HEK293 (cell line): ENCODE measurements at regions not wholly inside any gene's neighbourhood (a gene's known extent, or its start where the extent isn't known, plus 50 kb on each side); places are given as distances from the start of the nearest gene placed in this dataset.

Experiments
- CTCF ChIA-PET: fragments of 350-600 bp; formaldehyde crosslinking; extraction: SDS; loops from one replicate; lab custom pipeline; 2021; ENCODE audit warnings: antibody characterized with exemption; lab: Yijun Ruan, JAX
- POLR2A ChIA-PET: fragments of 300-600 bp; formaldehyde crosslinking; extraction: SDS; loops from one replicate; lab custom pipeline; 2020; ENCODE audit warnings: antibody characterized with exemption, inconsistent platforms; lab: Yijun Ruan, JAX
- H3K27ac ChIP-seq: fragments of 200-500 bp; sonication (Bioruptor generic); 2 replicates; pipeline ENCODE4 v1.5.1; 2014; ENCODE audit warnings: low read depth, low read length, control low read depth, inconsistent platforms; ENCODE audit errors: extremely low read depth
- H3K36me3 ChIP-seq, 2 experiments: fragments of 200-500 bp in 1 of 2; sonication (Bioruptor generic) in 1 of 2; 1 replicate in 1 of 2; 2 replicates in 1 of 2; pipeline ENCODE4 v1.5.1; 2014 to 2017; ENCODE audit warnings: inconsistent platforms in 2 of 2, low read length in 2 of 2; ENCODE audit not compliant: control insufficient read depth in 2 of 2, insufficient read depth in 1 of 2
- H3K4me1 ChIP-seq: fragments of 200-500 bp; sonication (Bioruptor generic); 2 replicates; pipeline ENCODE4 v1.5.1; 2014; ENCODE audit warnings: mild to moderate bottlenecking, low read length, inconsistent platforms; ENCODE audit not compliant: control insufficient read depth, insufficient read depth
- H3K4me3 ChIP-seq: 2 replicates; pipeline ENCODE4 v1.5.1; 2011; ENCODE audit warnings: low read depth, mild to moderate bottlenecking, control low read depth, low read length, moderate library complexity
- H3K9me3 ChIP-seq: fragments of 200-500 bp; sonication (Bioruptor generic); 2 replicates; pipeline ENCODE4 v1.5.1; 2014; ENCODE audit warnings: low read depth, low read length, inconsistent platforms; ENCODE audit not compliant: control insufficient read depth, insufficient read depth
- GLIS1 ChIP-seq: fragments of 450-650 bp; formaldehyde crosslinking; IDR thresholded peaks from 2 replicates; pipeline ENCODE4 v1.5.1; 2016; ENCODE audit warnings: missing biosample characterization, missing genetic modification characterization
- HOXC10 ChIP-seq: sonication (generic); formaldehyde crosslinking; IDR thresholded peaks from 2 replicates; pipeline ENCODE4 v1.8.1; 2023; ENCODE audit warnings: mild to moderate bottlenecking, missing genetic modification reagents
- KLF7 ChIP-seq: fragments of 450-650 bp; formaldehyde crosslinking; IDR thresholded peaks from 2 replicates; pipeline ENCODE4 v1.5.1; 2016; ENCODE audit warnings: missing biosample characterization, missing genetic modification characterization, borderline replicate concordance
- OVOL3 ChIP-seq: fragments of 450-650 bp; formaldehyde crosslinking; IDR thresholded peaks from 2 replicates; pipeline ENCODE4 v1.5.1; 2016; ENCODE audit warnings: missing biosample characterization, missing genetic modification characterization
- SP7 ChIP-seq: fragments of 450-650 bp; formaldehyde crosslinking; IDR thresholded peaks from 2 replicates; pipeline ENCODE4 v1.5.1; 2016; ENCODE audit warnings: missing biosample characterization, missing genetic modification characterization
- ZNF157 ChIP-seq: fragments of 450-650 bp; formaldehyde crosslinking; IDR thresholded peaks from 2 replicates; pipeline ENCODE4 v1.5.1; 2016; ENCODE audit warnings: missing biosample characterization, missing genetic modification characterization
- ZNF266 ChIP-seq: fragments of 450-650 bp; formaldehyde crosslinking; IDR thresholded peaks from 2 replicates; pipeline ENCODE4 v1.5.1; 2016; ENCODE audit warnings: missing biosample characterization, missing genetic modification characterization, low read depth
- ZNF335 ChIP-seq: fragments of 450-650 bp; formaldehyde crosslinking; conservative IDR thresholded peaks from 2 replicates; pipeline ENCODE4 v1.5.1; 2016; ENCODE audit warnings: missing biosample characterization, missing genetic modification characterization
- ZNF341 ChIP-seq: fragments of 450-650 bp; formaldehyde crosslinking; IDR thresholded peaks from 2 replicates; pipeline ENCODE4; 2016; ENCODE audit warnings: low read depth, missing biosample characterization, missing genetic modification characterization
- ZNF354C ChIP-seq: fragments of 450-650 bp; formaldehyde crosslinking; IDR thresholded peaks from 2 replicates; pipeline ENCODE4 v1.5.1; 2016; ENCODE audit warnings: missing biosample characterization, missing genetic modification characterization, low read depth, borderline replicate concordance
- ZNF596 ChIP-seq: fragments of 450-650 bp; IDR thresholded peaks from 2 replicates; pipeline ENCODE4 v1.5.0; 2018; ENCODE audit warnings: missing biosample characterization, mild to moderate bottlenecking, missing genetic modification characterization, moderate library complexity
- ZNF791 ChIP-seq: fragments of 450-650 bp; formaldehyde crosslinking; IDR thresholded peaks from 2 replicates; pipeline ENCODE4 v1.5.1; 2016; ENCODE audit warnings: missing biosample characterization, missing genetic modification characterization
- ZSCAN16 ChIP-seq: fragments of 450-650 bp; formaldehyde crosslinking; IDR thresholded peaks from 2 replicates; pipeline ENCODE4 v1.5.1; 2016; ENCODE audit warnings: missing biosample characterization, missing genetic modification characterization
- TF ChIP-seq, protein P1 (sequence below): fragments of 450-650 bp; formaldehyde crosslinking; IDR thresholded peaks from 2 replicates; pipeline ENCODE4 v1.5.1; 2016; ENCODE audit warnings: missing biosample characterization, missing genetic modification characterization
- TF ChIP-seq, protein P2 (sequence below): fragments of 450-650 bp; formaldehyde crosslinking; IDR thresholded peaks from 2 replicates; pipeline ENCODE4 v1.5.1; 2017; ENCODE audit warnings: missing biosample characterization, missing genetic modification characterization
- TF ChIP-seq, protein P3 (sequence below): fragments of 450-650 bp; formaldehyde crosslinking; IDR thresholded peaks from 2 replicates; pipeline ENCODE4 v1.5.1; 2016; ENCODE audit warnings: missing biosample characterization, missing genetic modification characterization
- TF ChIP-seq, protein P4 (sequence below): fragments of 450-650 bp; formaldehyde crosslinking; IDR thresholded peaks from 2 replicates; pipeline ENCODE4 v1.5.1; 2016; ENCODE audit warnings: missing biosample characterization, missing genetic modification characterization

DNA sequence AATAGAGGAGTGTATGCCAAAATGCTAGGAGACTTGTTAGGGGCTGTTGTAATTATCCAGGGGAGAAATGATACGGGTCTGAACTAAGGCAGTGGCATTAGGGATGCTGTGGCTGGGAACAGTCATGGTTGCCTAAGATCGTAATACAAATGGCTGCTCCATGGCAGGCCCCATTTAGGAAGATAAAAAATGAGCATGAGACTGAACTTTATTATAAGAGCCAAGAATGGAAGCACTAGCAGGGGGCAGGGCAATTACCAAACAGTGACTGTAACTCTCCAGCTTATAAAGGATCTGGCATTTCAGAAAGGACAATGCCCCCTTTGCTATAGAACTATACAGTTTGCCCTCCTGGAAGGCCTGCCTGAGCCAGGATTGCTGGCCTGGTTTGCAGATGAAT, 503.3 kb upstream of the CDH5 start:
- Histone ChIP-seq H3K9me3 (no peaks in the 10 kb centered on the region), H3K36me3 (no peaks in the 10 kb centered on the region), H3K27ac (no peak overlapping the region), H3K4me3 (no peak overlapping the region)
- POLR2A ChIA-PET: no interaction called here
- no peak for TF ChIP-seq HOXC10 (CRISPR knock-in tag)
- no peak for TF ChIP-seq ZNF341 (tag by site-specific recombination)
- no peak for TF ChIP-seq SP7
- TF ChIP-seq ZNF791: no peak
- no peak for TF ChIP-seq ZNF335 (tag by site-specific recombination)
- TF ChIP-seq OVOL3 (tag by site-specific recombination): no peak
- TF ChIP-seq, protein P1, sequence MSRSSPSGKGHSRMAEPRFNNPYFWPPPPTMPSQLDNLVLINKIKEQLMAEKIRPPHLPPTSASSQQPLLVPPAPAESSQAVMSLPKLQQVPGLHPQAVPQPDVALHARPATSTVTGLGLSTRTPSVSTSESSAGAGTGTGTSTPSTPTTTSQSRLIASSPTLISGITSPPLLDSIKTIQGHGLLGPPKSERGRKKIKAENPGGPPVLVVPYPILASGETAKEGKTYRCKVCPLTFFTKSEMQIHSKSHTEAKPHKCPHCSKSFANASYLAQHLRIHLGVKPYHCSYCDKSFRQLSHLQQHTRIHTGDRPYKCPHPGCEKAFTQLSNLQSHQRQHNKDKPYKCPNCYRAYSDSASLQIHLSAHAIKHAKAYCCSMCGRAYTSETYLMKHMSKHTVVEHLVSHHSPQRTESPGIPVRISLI (tag by site-specific recombination): no peak
- TF ChIP-seq ZNF354C (tag by site-specific recombination): no peak
- TF ChIP-seq GLIS1: no peak
- TF ChIP-seq ZNF266 (tag by site-specific recombination): no peak
- TF ChIP-seq, all 188 proteins: peak for 0
- CTCF ChIA-PET: no interaction called here
- H3K4me1 ChIP-seq: no peaks in the 10 kb centered on the region

DNA sequence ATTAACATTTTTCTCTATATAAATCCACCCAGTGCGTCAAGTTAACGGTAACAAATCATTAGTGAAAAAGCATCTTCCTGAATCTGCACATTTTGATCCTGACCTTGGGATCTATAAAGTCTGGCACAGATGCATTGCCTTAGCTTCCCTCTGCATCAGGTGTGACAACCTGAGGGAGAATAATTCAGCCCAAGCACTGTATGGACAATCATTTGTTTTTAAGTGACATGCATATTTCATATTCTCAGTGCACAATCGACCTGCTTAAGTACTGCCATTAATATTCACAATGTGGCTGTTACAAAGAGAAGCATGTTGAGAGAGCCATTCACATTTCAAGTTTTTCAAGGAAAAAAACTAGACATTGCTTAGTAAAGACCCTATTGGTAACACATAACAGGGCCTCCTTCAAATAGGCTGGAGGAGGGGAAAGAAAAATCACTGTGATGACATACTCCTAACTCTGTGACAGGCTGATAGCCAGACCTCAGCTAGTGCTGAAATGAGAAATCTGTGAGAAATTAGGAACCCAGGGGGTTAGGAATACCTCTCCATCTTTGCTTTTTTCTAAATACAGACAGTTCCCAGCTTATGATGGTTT, 505.3 kb upstream of the CDH5 start:
- Histone ChIP-seq H3K36me3 (no peaks in the 10 kb centered on the region), H3K4me1 (no peaks in the 10 kb centered on the region), H3K9me3 (no peaks in the 10 kb centered on the region), H3K4me3 (no peak overlapping the region), H3K27ac (no peak overlapping the region)
- ChIA-PET CTCF (no interaction called here), POLR2A (no interaction called here)
- TF ChIP-seq ZSCAN16 (tag by site-specific recombination) (no peak), ZNF335 (tag by site-specific recombination) (no peak), ZNF596 (tag by site-specific recombination) (no peak), KLF7 (tag by site-specific recombination) (no peak), ZNF157 (no peak)
- TF ChIP-seq, protein P2, sequence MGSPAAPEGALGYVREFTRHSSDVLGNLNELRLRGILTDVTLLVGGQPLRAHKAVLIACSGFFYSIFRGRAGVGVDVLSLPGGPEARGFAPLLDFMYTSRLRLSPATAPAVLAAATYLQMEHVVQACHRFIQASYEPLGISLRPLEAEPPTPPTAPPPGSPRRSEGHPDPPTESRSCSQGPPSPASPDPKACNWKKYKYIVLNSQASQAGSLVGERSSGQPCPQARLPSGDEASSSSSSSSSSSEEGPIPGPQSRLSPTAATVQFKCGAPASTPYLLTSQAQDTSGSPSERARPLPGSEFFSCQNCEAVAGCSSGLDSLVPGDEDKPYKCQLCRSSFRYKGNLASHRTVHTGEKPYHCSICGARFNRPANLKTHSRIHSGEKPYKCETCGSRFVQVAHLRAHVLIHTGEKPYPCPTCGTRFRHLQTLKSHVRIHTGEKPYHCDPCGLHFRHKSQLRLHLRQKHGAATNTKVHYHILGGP (tag by site-specific recombination): no peak
- TF ChIP-seq, protein P3, sequence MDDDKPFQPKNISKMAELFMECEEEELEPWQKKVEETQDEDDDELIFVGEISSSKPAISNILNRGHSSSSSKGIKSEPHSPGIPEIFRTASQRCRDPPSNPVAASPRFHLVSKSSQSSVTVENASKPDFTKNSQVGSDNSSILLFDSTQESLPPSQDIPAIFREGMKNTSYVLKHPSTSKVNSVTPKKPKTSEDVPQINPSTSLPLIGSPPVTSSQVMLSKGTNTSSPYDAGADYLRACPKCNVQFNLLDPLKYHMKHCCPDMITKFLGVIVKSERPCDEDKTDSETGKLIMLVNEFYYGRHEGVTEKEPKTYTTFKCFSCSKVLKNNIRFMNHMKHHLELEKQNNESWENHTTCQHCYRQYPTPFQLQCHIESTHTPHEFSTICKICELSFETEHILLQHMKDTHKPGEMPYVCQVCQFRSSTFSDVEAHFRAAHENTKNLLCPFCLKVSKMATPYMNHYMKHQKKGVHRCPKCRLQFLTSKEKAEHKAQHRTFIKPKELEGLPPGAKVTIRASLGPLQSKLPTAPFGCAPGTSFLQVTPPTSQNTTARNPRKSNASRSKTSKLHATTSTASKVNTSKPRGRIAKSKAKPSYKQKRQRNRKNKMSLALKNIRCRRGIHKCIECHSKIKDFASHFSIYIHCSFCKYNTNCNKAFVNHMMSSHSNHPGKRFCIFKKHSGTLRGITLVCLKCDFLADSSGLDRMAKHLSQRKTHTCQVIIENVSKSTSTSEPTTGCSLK (tag by site-specific recombination): no peak
- TF ChIP-seq, protein P4, sequence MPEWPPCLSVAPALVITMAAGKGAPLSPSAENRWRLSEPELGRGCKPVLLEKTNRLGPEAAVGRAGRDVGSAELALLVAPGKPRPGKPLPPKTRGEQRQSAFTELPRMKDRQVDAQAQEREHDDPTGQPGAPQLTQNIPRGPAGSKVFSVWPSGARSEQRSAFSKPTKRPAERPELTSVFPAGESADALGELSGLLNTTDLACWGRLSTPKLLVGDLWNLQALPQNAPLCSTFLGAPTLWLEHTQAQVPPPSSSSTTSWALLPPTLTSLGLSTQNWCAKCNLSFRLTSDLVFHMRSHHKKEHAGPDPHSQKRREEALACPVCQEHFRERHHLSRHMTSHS (tag by site-specific recombination): no peak
